Mesothelial cell of epicardium (in vitro differentiated cells): ENCODE measurements at regions not wholly inside any gene's neighbourhood (a gene's known extent, or its start where the extent isn't known, plus 50 kb on each side); places are given as distances from the start of the nearest gene placed in this dataset.

Experiments
- DNase-seq, 2 experiments: peaks; one replicate each; pipeline ENCODE4 v3.0.0; 2021; ENCODE audit warnings: low spot score in 2 of 2; ENCODE audit not compliant: unreplicated experiment in 2 of 2
- H3K27ac Mint-ChIP-seq: 2 replicates; pipeline ENCODE4 v1.8.0; 2021; ENCODE audit warnings: mixed read lengths
- H3K27me3 Mint-ChIP-seq: 2 replicates; pipeline ENCODE4 v1.8.0; 2021; ENCODE audit warnings: low read depth, mixed read lengths
- H3K36me3 Mint-ChIP-seq: 2 replicates; pipeline ENCODE4 v1.8.0; 2021; ENCODE audit warnings: mixed read lengths
- H3K4me1 Mint-ChIP-seq: 2 replicates; pipeline ENCODE4 v1.8.0; 2021; ENCODE audit warnings: mixed read lengths
- H3K4me3 Mint-ChIP-seq: 2 replicates; pipeline ENCODE4 v1.8.0; 2021; ENCODE audit warnings: mild to moderate bottlenecking, moderate library complexity, mixed read lengths
- H3K9me3 Mint-ChIP-seq: 2 replicates; pipeline ENCODE4 v1.8.0; 2021; ENCODE audit warnings: mixed read lengths
- CTCF ChIP-seq: fragments of 200-600 bp; sonication (generic); IDR thresholded peaks from one replicate; pipeline ENCODE4 v1.5.0; 2021; ENCODE audit warnings: antibody characterized with exemption; ENCODE audit not compliant: unreplicated experiment

- Mint-ChIP-seq H3K4me1 (peaks cover 2% of the 10 kb centered on the region), H3K27ac (no peak overlapping the region), H3K27me3 (no peaks in the 10 kb centered on the region), H3K36me3 (peaks cover 9% of the 10 kb centered on the region), H3K4me3 (no peak overlapping the region), H3K9me3 (peaks cover 8% of the 10 kb centered on the region)
- no peak for DNase-seq
- no peak for TF ChIP-seq CTCF
Observed at GRCh38 chr4:57774171-57774570, 664.0 kb upstream of the IGFBP7 start.

GRCh38 chr4:57766341-57766740, 656.2 kb upstream of the IGFBP7 start:
- Mint-ChIP-seq H3K4me3 (no peak overlapping the region), H3K9me3 (peaks cover 15% of the 10 kb centered on the region), H3K27me3 (no peaks in the 10 kb centered on the region), H3K27ac (no peak overlapping the region), H3K4me1 (peaks cover 15% of the 10 kb centered on the region), H3K36me3 (peaks cover 12% of the 10 kb centered on the region)
- TF ChIP-seq CTCF: no peak
- no peak for DNase-seq

- Mint-ChIP-seq H3K9me3 (peaks cover 7% of the 10 kb centered on the region), H3K36me3 (peaks cover 9% of the 10 kb centered on the region), H3K4me1 (peaks cover 15% of the 10 kb centered on the region), H3K4me3 (no peak overlapping the region), H3K27me3 (no peaks in the 10 kb centered on the region), H3K27ac (peak overlapping the region; percentile 34)
- DNase-seq: no peak
- no peak for TF ChIP-seq CTCF
Observed at GRCh38 chr4:57764856-57765255, 654.7 kb upstream of the IGFBP7 start.

- peaks cover 18% of the 10 kb centered on the region for H3K4me1 Mint-ChIP-seq
- no peak for DNase-seq
- no peaks in the 10 kb centered on the region for H3K9me3 Mint-ChIP-seq
- TF ChIP-seq CTCF: no peak
- H3K36me3 Mint-ChIP-seq: no peaks in the 10 kb centered on the region
- H3K27ac Mint-ChIP-seq: no peak overlapping the region
- H3K27me3 Mint-ChIP-seq: no peaks in the 10 kb centered on the region
- H3K4me3 Mint-ChIP-seq: no peak overlapping the region
Observed at GRCh38 chr4:57763070-57763469, 652.9 kb upstream of the IGFBP7 start.

GRCh38 chr4:57740625-57741190, 630.5 kb upstream of the IGFBP7 start:
- Mint-ChIP-seq H3K4me1 (peaks cover 2% of the 10 kb centered on the region), H3K27me3 (no peaks in the 10 kb centered on the region), H3K27ac (no peak overlapping the region), H3K9me3 (peaks cover 29% of the 10 kb centered on the region), H3K4me3 (no peak overlapping the region), H3K36me3 (peaks cover 3% of the 10 kb centered on the region)
- TF ChIP-seq CTCF: no peak
- no peak for DNase-seq

- Mint-ChIP-seq H3K4me3 (no peak overlapping the region), H3K4me1 (peaks cover 2% of the 10 kb centered on the region), H3K27ac (no peak overlapping the region), H3K9me3 (peaks cover 11% of the 10 kb centered on the region), H3K27me3 (no peaks in the 10 kb centered on the region), H3K36me3 (no peaks in the 10 kb centered on the region)
- no peak for TF ChIP-seq CTCF
- no peak for DNase-seq
Observed at GRCh38 chr4:57736781-57737180, 626.6 kb upstream of the IGFBP7 start.
